ENCODE measurements at regions not wholly inside any gene's neighbourhood (a gene's known extent, or its start where the extent isn't known, plus 50 kb on each side); places are given as distances from the start of the nearest gene placed in this dataset.

- TF ChIP-seq CTCF (IDR thresholded peaks at IDR 0.05) (no peak), POLR2A (IDR thresholded peaks at IDR 0.05) (no peak)
These were observed 708.5 kb upstream of the SLC8A1 start for GRCh38 chr2:41160439-41160838.

Data from uterus (tissue), 2 donors.